Stimulated activated CD4-positive, alpha-beta T cell treated with anti-CD3 and anti-CD28 coated beads, Interleukin-4, amount 100 ng/mL, for 24 hours (primary cell): ENCODE measurements at regions not wholly inside any gene's neighbourhood (a gene's known extent, or its start where the extent isn't known, plus 50 kb on each side); places are given as distances from the start of the nearest gene placed in this dataset.
"Not testable (repeated sequence)": the region's sequence is repeated elsewhere in the genome, so short reads cannot be mapped to it uniquely, and the experiment has no call there.

Source experiments
- DNase-seq: peaks from one replicate; pipeline ENCODE4 v3.0.0-alpha.2; 2020

DNA sequence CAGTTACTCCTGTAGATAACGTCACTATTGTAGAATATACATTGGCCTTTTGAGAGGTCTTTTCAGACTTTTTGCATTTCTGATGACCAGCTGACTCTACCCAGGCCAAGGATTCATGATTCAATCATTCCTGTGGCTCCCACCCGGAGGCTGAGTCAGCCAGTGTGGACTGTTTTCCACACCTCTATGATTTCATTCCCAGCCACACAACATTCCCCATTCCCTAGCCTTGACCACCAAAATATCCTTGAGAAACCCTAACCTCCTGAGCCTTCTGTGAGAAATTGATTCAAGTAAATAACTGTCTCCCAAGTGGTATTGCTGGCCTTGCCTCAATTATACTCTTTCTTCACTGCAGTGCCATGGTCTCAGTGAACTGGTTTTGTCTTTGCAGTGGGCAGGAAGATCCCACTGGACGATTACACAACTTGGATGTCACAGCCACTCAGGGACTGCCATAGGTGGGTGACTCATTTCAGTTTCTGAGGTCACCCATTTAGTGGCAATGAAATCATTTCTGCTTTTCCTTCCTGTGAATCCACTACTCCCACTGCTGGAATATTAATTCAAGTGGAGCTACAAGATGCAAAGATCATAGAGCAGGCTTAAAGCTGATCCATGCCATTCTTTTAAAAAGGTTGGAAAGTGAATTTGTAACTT, 518.6 kb upstream of the ZP4 start:
- no peak for DNase-seq

DNA sequence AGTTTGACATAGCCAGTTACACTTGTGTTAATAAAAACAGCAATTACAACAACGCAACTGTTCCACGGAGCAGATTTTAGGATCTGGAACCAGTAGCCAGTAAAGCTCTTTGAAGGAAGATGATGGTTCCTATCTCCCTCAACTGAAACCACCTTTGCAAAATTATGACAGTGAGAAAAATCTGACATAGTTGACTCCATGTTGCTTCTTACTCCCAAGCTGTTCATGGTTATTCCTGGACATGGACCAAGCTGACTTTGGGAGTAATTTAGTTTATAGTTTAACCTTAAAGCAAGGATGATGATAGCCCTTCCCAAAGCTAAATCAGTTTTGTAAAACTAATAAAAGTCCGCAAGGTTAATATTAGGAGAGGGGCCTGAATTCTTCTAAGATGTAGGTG, 518.0 kb upstream of the ZP4 start:
- DNase-seq = no peak

DNA sequence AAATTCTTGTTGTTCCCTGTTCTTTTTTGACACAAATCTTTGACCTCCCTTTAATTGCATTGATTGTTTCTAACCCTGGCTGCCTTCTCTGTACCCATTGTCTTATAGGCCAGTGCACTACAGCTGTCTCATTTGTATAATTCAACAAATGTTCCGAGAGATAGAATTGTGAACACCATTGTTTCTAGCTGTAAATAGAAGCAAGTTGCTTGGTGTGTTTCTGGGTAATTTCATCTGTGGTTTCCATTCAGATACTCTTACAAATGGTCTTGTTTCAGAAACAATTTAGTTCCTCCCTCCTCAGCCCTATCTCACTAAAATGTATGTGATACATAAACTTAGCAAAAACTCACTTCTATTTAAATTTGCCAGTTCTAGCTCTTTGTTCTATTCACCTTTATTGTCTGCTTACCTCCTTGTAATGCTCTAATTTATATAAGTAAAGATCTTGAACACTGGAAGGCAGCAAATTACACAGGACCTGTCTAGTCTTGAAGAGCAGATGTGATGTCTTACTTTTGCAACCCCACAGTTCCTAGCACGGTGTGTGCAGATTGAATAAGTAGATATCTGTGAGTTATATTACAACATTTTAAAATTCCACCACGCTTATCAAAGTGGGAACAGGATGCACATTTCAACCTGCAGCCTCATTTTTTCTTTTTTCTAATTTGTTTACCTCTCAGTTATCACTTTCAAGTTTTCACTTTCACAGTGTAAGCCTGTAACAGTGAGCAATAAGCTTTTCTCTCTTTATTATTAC, 515.6 kb upstream of the ZP4 start:
- no peak for DNase-seq

DNA sequence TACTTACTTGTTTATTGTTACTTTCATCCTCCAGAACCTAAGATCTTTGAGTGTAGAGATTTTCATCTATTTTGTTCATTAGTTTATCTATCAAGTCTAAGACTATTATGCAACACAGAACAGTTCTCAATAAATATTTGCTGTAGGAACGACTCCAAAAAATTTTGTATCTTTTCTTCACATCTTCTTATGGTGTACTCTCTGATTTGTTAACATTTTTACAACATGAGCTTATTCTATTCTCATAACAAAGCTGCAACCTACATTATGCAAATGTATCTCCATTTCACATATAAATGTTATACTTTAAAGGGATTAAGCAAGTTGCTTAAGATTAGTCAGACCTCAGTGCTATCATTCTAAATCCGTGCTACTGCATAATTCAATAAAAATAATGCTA, 514.2 kb upstream of the ZP4 start:
- no peak for DNase-seq

- DNase-seq = no peak
Observed at GRCh38 chr1:238404481-238404880, 513.8 kb upstream of the ZP4 start.

DNA sequence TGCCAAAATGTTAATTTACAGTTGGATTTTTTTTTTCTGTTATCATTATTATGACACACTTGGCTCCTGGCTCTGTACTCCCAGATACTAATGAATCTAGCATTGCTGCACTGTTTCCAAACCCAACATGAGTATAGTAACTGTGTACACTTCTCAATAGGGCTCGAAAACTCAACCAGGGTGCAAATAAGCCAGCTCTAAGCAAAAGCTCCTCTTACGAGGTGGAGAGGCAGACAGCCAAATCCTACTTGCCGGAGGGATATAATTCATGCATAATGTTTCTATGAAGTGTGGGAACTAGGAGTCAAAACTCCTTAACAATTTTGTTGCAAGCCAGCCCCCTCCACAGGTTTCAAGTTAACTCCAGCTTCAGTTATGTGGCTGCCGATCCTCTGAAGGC, 510.4 kb upstream of the ZP4 start:
- DNase-seq = no peak

DNA sequence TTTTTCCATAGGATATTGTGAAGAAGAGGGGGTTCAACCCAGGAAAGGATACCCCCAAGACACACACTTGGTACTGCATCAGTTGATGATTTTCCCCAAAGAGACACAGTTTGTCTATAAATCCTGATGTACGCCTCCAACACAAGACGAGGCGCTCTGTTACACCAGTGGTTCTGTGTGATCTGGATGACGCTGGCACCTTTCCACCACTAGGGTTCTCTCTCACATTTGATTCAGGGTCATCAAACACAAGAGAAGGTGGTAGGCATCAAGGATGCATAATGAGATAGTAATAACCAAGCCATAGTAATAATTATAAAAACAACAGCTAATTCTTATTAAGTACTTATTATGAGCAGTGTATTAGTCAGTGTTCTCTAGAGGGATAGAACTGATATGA, 508.8 kb upstream of the ZP4 start:
- no peak for DNase-seq

DNA sequence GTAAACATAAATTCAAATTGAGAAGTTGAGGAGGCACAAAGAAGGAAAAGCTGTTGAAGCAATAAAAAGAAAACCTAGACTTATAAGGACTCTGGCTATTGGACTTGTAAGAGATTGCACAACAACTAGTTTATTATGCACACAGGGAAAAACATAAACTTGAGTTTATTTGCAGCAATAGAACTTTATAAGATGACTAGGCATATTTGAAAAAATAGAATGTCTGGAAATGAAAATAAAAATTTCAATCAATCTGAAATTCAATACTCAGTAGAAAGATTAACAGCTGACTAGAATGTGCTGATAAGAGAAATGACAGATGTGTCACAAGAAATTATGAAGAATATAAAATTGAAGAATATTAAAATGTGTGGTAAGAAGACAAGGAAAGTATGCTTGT, 505.4 kb upstream of the ZP4 start:
- DNase-seq = no peak

- no peak for DNase-seq
Observed at GRCh38 chr1:238384381-238384780, 493.7 kb upstream of the ZP4 start.

DNA sequence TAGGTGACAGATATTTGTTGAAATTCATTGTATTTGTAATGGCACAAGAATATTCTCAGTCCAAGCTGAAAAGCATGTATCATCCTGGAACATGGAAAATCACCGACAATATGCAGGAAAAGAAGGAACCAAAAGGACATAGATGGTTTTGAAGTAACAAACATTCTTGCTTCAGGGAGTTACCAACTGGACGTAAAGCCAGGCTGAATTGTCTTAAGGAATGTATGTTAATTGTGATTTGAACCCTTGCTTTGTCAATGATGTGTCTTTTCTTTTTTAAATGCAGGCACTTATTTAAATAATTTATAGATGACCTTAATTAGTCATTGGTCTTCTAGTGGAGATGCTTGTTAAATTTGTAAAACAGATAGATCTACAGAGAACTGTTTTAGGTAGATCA, 489.4 kb upstream of the ZP4 start:
- DNase-seq = no peak

DNA sequence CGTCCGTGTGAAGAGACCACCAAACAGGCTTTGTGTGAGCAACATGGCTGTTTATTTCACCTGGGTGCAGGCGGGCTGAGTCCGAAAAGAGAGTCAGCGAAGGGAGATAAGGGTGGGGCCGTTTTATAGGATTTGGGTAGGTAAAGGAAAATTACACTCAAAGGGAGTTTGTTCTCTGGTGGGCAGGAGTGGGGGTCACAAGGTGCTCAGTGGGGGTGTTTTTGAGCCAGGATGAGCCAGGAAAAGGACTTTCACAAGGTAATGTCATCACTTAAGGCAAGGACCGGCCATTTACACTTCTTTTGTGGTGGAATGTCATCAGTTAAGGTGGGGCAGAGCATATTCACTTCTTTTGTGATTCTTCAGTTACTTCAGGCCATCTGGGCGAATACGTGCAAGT, 488.7 kb upstream of the ZP4 start:
- not testable (repeated sequence) for DNase-seq

- no peak for DNase-seq
Observed at GRCh38 chr1:238377280-238377919, 486.7 kb upstream of the ZP4 start.

DNA sequence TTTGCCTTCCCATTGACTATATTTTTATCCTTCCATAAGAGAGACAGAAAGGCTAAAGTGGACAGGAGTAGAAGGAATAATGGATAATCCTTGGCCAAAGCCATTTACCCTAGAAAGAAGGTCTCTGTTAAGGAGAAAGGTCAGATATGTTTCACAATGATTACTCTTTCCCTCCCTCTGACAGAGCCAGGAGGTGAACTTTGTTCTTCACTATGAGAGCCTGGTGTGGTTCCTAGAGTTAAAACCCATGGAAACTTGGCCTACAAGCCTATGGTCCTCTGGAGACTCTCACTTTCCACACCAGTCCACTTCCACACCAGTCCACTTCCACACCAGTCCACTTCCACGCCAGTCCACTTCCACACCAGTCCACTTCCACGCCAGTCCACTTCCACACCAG, 479.9 kb upstream of the ZP4 start:
- DNase-seq = no peak

DNA sequence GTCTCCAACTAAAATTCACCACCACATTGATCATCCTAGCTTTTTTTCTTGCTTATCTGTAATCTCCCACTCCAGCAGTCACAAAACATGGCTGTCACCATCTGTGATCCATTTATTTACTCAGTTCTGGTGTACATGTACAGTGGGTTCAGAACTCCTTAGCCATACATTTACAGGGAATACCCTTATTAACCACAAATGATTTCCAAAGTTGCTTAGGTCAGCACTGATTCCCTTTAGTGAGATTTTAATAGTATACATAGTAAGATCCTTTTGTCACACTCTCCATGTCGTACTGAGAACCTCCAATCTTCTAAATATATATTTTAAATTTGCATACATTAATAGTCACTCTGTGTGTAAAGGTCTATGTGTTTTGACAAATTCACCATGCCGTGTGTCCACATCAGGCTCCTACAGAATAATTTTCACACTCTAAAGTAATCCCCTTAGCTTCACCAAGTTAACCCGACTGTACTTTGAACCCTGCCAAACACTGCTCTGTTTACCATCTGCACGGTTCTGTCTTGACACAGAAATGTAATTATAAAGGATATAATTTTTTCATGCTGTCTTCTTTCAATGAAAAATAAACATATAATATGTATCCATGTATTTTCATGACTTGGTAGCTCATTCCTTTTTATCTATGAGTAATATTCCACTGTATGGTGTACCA, 473.6 kb upstream of the ZP4 start:
- no peak for DNase-seq

GRCh38 chr1:238360474-238360873, 469.8 kb upstream of the ZP4 start:
- DNase-seq = no peak

DNA sequence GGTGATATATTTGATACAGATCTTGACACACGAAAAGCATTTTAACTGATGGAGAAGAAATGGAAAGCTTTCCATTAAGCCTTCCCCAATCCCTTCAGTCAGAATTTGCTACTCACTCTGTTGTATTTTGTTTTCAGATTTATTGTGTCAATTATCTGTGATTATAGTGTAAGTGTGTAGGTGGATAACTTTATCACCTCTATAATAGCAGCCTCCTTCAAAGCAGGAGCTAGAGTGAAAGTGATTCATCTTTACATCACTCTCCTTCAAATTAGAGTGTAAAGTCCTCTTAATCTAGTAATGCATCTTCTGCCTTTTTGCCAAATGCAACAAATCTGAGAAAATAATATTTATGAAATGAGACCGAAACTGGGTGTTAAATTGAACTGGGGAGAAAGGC, 459.7 kb upstream of the ZP4 start:
- DNase-seq = no peak

GRCh38 chr1:238346340-238346739, 455.6 kb upstream of the ZP4 start:
- DNase-seq = no peak

DNA sequence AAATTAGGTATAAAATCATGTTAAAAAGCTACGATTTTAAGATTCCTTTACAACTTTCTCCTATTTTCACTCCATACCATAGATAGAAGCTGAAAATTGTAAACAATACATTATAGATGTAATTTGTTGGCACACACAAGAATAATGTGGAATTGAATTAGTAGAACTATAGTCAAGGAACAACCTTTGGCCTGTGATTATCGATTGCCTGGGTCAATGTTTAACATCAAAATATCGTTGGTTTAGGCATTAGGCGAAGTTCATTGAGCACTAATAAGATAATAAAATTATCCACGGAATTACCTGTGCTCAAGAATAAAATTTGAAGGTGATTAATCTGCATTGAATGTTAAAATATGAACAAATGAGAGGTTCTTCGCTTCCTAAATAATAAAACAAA, 455.1 kb upstream of the ZP4 start:
- no peak for DNase-seq

DNA sequence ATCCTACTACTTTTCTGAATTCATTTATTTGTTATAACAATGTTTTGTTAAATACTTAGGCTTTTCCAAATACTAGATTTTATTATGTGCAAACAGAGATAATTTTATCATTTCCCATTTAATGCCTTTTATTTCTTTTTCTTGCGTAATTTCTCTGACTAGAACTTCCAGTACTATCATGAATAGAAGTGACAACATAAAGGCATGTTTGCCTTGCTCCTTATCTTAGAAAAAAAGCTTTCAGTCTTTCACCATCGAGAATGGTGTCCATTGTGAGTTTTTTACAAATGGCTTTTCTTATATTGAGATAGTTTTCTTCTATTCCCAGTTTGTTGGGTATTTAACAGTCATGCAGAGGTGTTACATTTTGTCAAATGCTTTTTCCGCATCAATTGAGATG, 453.1 kb upstream of the ZP4 start:
- no peak for DNase-seq

DNA sequence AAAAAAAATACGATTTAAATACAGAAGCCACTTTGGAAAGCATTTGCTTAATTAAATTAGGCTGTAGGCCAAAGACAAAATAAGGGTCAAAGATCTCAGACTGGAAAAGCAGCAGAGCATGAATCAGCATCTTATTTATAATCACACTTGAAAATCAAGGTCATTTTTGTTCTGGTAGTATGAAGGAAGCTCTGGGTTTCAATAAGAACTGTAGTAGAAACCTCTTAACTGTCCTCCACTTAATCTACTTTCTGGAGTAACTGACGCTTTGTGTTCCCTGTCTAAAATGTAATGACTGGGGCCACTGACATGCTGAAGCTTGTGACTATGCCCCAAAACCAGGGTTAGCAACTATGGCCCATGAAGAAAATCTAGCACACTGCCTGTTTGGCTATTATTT, 450.7 kb upstream of the ZP4 start:
- no peak for DNase-seq

DNA sequence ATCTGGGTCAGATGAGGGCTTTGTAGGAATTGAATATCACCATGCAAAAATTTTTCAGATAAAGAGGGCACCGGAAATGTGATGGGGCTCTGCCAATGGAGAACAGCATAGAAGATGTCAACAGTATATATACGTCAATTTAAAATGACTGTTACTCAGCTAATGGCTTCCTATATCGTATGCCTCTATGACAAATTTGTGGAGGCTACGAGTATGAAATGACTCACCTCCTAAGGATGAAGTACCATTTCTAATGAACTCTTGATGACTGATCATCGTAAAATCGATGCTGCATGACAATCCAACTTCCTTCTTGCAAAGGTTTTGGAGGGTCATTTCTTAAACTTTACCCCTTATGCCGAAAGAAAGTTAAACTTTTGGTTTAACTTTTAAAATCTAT, 450.3 kb upstream of the ZP4 start:
- no peak for DNase-seq

DNA sequence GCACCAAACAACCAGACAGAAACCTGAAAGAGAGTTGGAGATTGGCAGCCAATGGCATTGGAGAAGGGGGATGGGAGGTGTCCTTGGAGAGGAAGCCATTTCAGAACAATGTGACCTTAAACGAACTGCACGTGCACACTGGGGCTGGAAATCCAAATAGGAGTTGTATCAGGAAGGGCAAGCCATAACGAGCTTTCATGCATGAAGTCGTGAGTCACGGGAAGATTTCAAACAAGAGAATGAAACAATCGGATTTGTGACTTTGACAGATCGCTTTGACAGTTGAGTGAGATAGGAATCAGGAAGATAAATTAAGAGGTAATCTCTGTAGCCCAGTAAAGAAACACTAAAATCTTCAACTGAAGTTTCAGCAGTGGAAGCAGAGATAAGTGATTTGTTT, 445.8 kb upstream of the ZP4 start:
- DNase-seq = no peak

- DNase-seq = no peak
Observed at GRCh38 chr1:238334170-238334569, 443.4 kb upstream of the ZP4 start.

DNA sequence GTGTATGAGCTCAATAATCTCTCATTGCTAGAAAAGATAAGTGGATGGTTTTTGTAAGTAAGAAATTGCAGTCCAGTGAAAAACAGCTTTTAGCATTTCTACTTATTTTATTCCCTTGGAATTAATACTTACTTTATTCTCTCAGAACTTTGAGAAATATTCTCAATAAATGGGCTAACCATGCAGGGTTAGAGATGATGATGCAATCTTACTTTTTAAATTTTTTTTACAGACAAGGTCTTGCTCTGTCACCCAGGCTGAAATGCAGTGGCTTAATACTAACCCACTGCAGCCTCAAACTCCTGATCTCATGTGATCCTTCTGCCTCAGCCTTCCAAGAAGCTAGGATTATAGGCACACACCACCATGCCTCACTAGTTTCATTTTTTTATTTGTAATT, 440.8 kb upstream of the ZP4 start:
- no peak for DNase-seq
